GM18861 (cell line): ENCODE measurements at regions not wholly inside any gene's neighbourhood (a gene's known extent, or its start where the extent isn't known, plus 50 kb on each side); places are given as distances from the start of the nearest gene placed in this dataset.

ENCODE experiments used
- ATAC-seq: cut with Tn5 transposase; IDR thresholded peaks from one replicate; pipeline ENCODE4 v1.9.1; 2021; ENCODE audit not compliant: unreplicated experiment

GRCh38 chr13:63041640-63042414, 1626.2 kb upstream of the PCDH20 start:
- ATAC-seq, result no peak

DNA sequence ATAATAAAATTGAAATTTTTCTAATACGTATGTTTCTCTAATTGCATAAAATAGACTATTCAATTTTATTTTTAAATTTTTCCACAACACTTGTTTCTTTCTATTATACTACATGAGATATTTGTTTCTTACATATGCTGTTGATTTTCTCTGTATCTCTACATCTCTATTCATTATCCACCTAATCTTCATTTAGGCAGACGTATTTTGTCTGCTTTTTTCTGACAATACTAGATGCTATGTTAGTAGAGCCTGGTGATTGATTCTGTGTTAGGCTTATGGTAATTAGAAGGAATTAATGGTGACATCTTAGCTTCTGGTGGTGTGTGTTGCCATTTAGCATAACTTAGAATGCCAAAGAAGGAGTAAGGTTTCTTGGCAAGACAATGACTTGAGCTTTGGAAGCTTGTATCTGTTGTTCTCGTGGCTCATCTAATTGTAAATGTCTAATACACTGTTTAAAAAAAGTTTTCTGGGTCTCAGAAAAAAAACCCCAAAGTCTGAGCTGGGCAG, 1610.7 kb upstream of the PCDH20 start:
- ATAC-seq, result no peak

GRCh38 chr13:63025741-63026140, 1610.1 kb upstream of the PCDH20 start:
- ATAC-seq, result no peak

DNA sequence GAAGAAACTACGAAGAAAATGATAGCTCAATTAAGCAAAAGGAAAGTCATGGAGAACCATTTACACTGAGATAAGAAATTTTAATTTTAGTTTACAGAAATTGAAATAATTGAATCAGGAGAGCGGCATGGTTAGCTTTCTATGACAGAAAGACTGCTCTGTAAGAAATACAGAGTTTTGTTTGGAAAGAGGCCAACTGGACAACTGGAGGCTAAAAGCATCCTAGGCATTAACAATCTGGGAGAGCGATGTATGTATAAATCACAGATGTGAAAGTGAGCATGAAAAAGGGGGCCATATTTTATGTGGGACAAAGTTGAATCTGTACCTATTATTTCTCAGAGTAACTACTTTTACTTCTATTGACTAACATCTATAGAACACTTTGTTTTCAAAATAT, 1608.8 kb upstream of the PCDH20 start:
- ATAC-seq, result no peak

- no peak for ATAC-seq
Observed at GRCh38 chr13:63011996-63012395, 1596.3 kb upstream of the PCDH20 start.

GRCh38 chr13:63010072-63010658, 1594.5 kb upstream of the PCDH20 start:
- ATAC-seq, result no peak

- no peak for ATAC-seq
Observed at GRCh38 chr13:63005625-63006024, 1590.0 kb upstream of the PCDH20 start.

GRCh38 chr13:62997696-62998095, 1582.0 kb upstream of the PCDH20 start:
- ATAC-seq, result no peak

GRCh38 chr13:62997038-62997599, 1581.5 kb upstream of the PCDH20 start:
- ATAC-seq, result no peak

DNA sequence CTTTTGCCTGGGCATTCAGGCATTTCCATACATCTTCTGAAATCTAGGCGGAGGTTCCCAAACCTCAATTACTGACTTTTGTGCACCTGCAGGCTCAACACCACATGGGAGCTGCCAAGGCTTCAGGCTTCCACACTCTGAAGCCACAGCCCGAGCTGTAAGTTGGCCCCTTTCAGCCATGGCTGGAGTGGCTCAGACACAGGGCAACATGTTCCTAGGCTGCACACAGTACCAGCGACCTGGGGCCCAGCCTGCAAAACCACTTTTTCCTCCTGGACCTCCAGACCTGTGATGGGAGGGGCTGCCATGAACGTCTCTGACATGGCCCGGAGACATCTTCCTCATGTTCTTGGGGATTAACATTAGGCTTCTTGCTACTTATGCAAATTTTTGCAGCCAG, 1558.2 kb upstream of the PCDH20 start:
- ATAC-seq, result no peak

DNA sequence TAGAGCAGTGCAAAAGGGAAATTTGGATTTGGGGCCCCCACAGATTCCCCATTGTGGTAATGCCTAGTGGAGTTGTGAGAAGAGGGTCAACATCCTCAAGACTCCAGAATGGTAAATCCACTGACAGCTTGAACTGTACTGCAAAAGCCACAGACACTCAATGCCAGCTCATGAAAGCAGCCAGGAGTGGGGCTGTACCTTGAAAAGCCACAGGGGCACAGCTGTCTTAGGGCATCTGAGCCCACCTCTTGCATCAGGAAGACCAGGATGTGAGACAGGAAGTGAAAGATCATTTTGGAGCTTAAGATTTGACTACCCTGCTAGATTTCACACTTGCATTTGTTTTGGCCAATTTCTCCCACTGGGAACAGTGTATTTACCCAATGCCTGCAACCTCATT, 1548.9 kb upstream of the PCDH20 start:
- ATAC-seq, result no peak

GRCh38 chr13:62960723-62961122, 1545.1 kb upstream of the PCDH20 start:
- ATAC-seq, result no peak

DNA sequence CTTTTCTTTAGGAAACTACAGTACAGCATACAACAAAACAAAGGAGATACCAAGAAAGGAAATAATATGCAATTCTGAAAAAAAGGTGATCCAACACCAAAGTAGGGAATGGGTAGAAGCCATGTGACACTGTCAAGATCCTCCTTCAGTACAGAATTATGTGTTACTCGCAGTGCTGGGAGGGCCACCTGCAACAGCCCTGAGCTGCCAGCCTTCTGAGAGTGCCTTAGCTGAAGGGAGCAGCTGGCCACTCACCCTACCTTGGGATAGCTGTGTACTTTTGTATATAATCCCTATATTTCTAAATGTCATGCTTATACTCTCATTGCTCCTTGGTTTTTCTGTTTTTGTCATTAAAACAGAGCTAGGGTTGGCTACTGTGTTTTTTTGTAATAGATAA, 1518.2 kb upstream of the PCDH20 start:
- ATAC-seq, result no peak

DNA sequence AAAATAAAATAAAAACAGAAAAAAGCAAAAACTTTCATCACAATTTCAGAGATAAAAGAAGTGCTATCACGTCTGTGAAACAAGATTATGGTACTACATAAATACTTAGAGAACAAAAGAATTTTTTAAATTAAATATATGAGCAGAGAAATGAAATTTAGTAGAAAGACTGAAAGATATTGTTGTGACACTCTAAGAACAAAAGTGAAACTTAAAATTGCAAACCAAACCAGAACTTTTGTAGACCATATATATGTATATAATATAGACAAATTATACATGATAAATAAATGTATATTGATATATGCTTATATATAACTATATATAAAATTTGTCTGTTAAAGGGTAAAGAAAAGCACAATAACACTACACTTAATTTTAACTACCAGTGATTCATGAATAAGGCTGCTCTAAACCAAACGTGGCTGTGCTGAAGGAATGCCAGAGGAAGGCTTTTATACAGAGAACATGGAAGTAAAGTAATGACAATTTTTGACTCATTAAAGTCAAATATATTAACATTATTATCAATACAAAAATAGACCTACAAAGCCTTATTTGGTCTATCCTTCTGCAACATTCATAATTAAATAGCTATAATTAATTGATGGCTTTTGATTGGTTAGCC, 1516.7 kb upstream of the PCDH20 start:
- no peak for ATAC-seq

DNA sequence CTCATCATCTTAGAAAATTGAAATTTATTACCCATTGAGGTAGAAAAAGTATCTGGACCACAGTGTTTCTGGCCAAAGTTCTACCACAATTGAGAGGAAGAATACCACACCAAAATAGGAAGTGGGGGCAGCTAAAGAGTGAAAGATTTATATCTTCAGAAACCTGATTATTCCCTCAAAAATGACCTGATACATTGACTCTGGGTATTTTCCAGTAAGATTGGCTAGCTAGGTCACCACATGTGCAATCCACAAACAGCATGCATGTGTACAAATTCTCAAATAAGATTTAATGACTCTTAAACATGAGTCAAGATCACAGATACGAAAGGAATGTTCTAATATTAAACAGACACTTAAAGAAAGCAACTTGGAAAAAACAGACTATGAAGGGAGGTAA, 1516.2 kb upstream of the PCDH20 start:
- no peak for ATAC-seq

DNA sequence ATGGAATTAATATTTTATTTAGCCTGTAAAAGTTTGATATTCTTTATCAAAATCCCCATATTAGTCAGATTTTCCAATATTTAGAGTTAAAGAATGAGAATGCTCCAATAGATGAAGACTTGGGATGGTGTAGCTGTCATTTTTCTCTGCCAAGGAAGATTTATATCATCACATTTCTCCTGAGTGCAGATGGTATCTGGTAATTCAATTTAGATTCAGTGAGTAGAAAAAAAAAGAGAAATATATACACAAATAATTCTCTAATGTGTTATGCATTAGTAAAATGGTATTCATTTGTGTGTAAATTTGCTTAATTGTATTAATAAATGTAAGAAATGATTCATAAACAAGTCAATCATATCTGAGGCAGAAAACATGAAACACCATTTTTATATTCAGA, 1508.7 kb upstream of the PCDH20 start:
- no peak for ATAC-seq

- ATAC-seq, result no peak
Observed at GRCh38 chr13:62920159-62920558, 1504.5 kb upstream of the PCDH20 start.

- ATAC-seq, result no peak
Observed at GRCh38 chr13:62919491-62919890, 1503.8 kb upstream of the PCDH20 start.

- no peak for ATAC-seq
Observed at GRCh38 chr13:62910541-62911060, 1495.0 kb upstream of the PCDH20 start.

DNA sequence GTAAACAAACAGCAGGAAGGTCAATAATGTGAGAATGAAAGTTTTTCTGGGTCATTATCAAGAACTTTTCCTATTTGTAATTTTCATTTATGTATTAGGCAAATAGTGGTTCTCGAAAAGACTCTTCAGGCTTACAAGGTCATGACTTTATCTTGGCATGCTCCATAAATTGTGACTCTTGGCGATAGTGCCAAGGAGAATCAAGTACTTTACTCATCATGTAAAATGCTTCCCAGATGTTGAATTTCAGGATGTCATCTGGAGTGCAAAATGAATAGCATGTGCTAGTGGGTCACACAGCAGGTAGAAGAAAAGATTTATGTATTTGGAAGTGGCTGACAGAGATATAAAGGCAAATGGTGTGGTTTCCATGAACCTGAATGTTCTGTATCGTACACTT, 1492.7 kb upstream of the PCDH20 start:
- no peak for ATAC-seq

DNA sequence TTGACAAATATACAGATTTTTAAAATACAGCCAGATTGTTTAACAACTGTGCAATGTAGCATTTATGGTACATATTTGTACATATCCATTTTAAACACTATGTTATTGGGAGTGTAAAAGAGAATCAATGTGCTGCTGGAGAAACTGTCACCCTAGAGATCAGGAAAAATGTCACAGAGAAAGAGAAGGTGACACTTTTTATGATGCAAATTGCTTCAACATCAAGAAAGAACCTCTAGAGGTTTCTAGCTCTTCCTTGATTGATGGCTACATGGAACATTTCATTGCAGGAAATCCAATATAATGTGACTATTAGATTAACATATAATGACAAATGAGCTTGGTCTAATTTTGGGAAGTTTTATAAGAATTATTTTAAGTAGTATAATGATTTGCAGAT, 1491.2 kb upstream of the PCDH20 start:
- ATAC-seq, result no peak

DNA sequence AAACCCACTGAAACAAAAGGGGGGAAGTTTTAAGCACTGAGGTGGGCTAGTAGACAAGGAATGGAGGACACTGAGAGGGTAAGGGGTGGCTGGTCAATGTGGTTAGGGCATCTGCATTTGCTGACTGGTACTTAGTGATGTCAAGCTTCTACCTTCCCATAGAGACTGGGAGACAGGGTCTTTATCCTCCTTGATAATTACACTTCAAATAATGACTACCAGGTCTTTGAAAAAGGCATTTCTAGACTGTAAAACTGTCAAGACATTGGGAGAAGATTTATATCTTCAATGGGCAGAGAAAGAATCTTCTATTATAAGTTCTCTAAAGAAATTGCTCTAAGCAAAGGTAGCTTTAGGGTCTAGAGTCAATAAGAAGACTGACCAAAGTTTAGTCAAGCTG, 1490.8 kb upstream of the PCDH20 start:
- ATAC-seq, result no peak
